HEK293 (cell line): ENCODE measurements at regions not wholly inside any gene's neighbourhood (a gene's known extent, or its start where the extent isn't known, plus 50 kb on each side); places are given as distances from the start of the nearest gene placed in this dataset.

Experiments used
- CTCF ChIP-seq: fragments of 450-650 bp; formaldehyde crosslinking; IDR thresholded peaks from 2 replicates; pipeline ENCODE4 v1.5.1; 2016; ENCODE audit warnings: missing biosample characterization, missing genetic modification characterization
- OVOL3 ChIP-seq: fragments of 450-650 bp; formaldehyde crosslinking; IDR thresholded peaks from 2 replicates; pipeline ENCODE4 v1.5.1; 2016; ENCODE audit warnings: missing biosample characterization, missing genetic modification characterization
- PATZ1 ChIP-seq: fragments of 450-650 bp; formaldehyde crosslinking; IDR thresholded peaks from 2 replicates; pipeline ENCODE4 v1.5.1; 2016; ENCODE audit warnings: missing biosample characterization, missing genetic modification characterization
- REST ChIP-seq: fragments of 450-650 bp; formaldehyde crosslinking; IDR thresholded peaks from 2 replicates; pipeline ENCODE4 v1.5.1; 2016; ENCODE audit warnings: missing biosample characterization, missing genetic modification characterization
- ZBTB49 ChIP-seq: fragments of 450-650 bp; formaldehyde crosslinking; IDR thresholded peaks from 2 replicates; pipeline ENCODE4 v1.5.1; 2016; ENCODE audit warnings: missing biosample characterization, missing genetic modification characterization, low read depth
- ZBTB8A ChIP-seq: fragments of 450-650 bp; formaldehyde crosslinking; IDR thresholded peaks from 2 replicates; pipeline ENCODE4 v1.5.1; 2016; ENCODE audit warnings: missing biosample characterization, missing genetic modification characterization
- ZNF26 ChIP-seq: fragments of 450-650 bp; formaldehyde crosslinking; IDR thresholded peaks from 2 replicates; pipeline ENCODE4 v1.5.1; 2016; ENCODE audit warnings: missing biosample characterization, missing genetic modification characterization
- ZNF354C ChIP-seq: fragments of 450-650 bp; formaldehyde crosslinking; IDR thresholded peaks from 2 replicates; pipeline ENCODE4 v1.5.1; 2016; ENCODE audit warnings: missing biosample characterization, missing genetic modification characterization, low read depth, borderline replicate concordance
- ZNF654 ChIP-seq: fragments of 450-650 bp; formaldehyde crosslinking; IDR thresholded peaks from 2 replicates; pipeline ENCODE4 v1.5.1; 2016; ENCODE audit warnings: low read depth, missing biosample characterization, missing genetic modification characterization

GRCh38 chr5:128854931-128855330, 110.4 kb upstream of the SLC27A6 start:
- TF ChIP-seq ZBTB8A (tag by site-specific recombination) (no peak), ZBTB49 (no peak), ZNF26 (tag by site-specific recombination) (no peak), OVOL3 (tag by site-specific recombination) (no peak), ZNF354C (tag by site-specific recombination) (no peak), CTCF (tag by site-specific recombination) (no peak), REST (tag by site-specific recombination) (no peak), ZNF654 (tag by site-specific recombination) (no peak), PATZ1 (tag by site-specific recombination) (no peak)
